ENCODE measurements at regions not wholly inside any gene's neighbourhood (a gene's known extent, or its start where the extent isn't known, plus 50 kb on each side); places are given as distances from the start of the nearest gene placed in this dataset.
A peak's percentile ranks its signal among the peaks of the same experiment; 100 is the strongest.

DNA sequence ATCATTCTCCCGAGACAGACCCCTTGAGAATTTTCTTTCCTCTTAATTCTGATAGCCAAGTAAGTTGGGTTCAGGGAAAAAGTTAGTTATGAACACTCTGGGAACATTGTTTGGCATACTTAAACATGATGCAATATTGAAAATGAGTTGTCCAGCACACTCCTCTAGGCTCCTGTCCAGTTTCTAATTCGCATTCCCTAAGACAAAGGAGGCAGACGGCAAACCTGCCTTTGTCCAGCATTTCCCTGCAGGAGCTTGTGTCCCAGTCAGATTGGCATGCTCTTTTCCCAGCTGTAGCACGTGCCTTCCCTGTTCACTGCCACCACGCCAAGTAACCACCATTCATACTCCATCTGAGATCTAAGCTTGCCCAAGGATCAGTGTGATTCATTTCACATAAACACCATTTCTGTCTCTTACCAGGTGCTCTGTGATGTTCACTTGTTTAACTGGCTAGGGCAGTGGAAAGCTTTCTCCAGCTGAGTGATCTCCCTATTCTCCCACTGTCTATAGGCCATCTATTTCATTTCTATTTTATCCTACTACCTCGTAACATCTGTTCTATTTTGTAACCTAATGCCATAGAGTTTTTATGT is 150.0 kb upstream of the EPB41L3 start:
- H3K4me1 ChIP-seq (ENCODE audit: control insufficient read depth, insufficient read depth, low read length): no peaks in the 10 kb centered on the region
- no peaks in the 10 kb centered on the region for H3K27me3 ChIP-seq (ENCODE audit: control insufficient read depth, insufficient read depth, low read length)
- peak; percentile 93 for DNase-seq
- peaks cover 2% of the 10 kb centered on the region for H3K9me3 ChIP-seq (replicated peaks; ENCODE audit: control insufficient read depth, low read depth, low read length)
- no peak overlapping the region for H3K4me3 ChIP-seq (ENCODE audit: low read length)
- no peaks in the 10 kb centered on the region for H3K36me3 ChIP-seq (ENCODE audit: control insufficient read depth, insufficient read depth, low read length)
- peak overlapping the region; percentile 62 for H3K27ac ChIP-seq (ENCODE audit: low read length)
- WGBS (ENCODE audit: insufficient coverage): 45% methylated on average over 4 of the region's 6 CpGs

GRCh38 chr18:5678779-5679406 is 135.1 kb upstream of the EPB41L3 start:
- no peak overlapping the region for H3K27ac ChIP-seq (ENCODE audit: low read length)
- no peak for DNase-seq
- H3K36me3 ChIP-seq (ENCODE audit: control insufficient read depth, insufficient read depth, low read length): no peaks in the 10 kb centered on the region
- H3K27me3 ChIP-seq (ENCODE audit: control insufficient read depth, insufficient read depth, low read length): no peaks in the 10 kb centered on the region
- H3K9me3 ChIP-seq (replicated peaks; ENCODE audit: control insufficient read depth, low read depth, low read length): no peaks in the 10 kb centered on the region
- whole genome bisulfite sequencing (ENCODE audit: insufficient coverage): no CpG with 5 or more reads among the region's 3 CpGs
- no peaks in the 10 kb centered on the region for H3K4me1 ChIP-seq (ENCODE audit: control insufficient read depth, insufficient read depth, low read length)
- H3K4me3 ChIP-seq (ENCODE audit: low read length): no peak overlapping the region

- Histone ChIP-seq H3K9me3 (replicated peaks; ENCODE audit: control insufficient read depth, low read depth, low read length) (no peaks in the 10 kb centered on the region), H3K27me3 (ENCODE audit: control insufficient read depth, insufficient read depth, low read length) (no peaks in the 10 kb centered on the region), H3K36me3 (ENCODE audit: control insufficient read depth, insufficient read depth, low read length) (no peaks in the 10 kb centered on the region), H3K4me1 (ENCODE audit: control insufficient read depth, insufficient read depth, low read length) (no peaks in the 10 kb centered on the region), H3K27ac (ENCODE audit: low read length) (no peak overlapping the region), H3K4me3 (ENCODE audit: low read length) (no peak overlapping the region)
- WGBS (ENCODE audit: insufficient coverage): 55% methylated on average over 2 of the region's 3 CpGs
- DNase-seq: no peak
Measured at GRCh38 chr18:5678278-5678677, 134.5 kb upstream of the EPB41L3 start.

- H3K9me3 ChIP-seq (replicated peaks; ENCODE audit: control insufficient read depth, low read depth, low read length): no peaks in the 10 kb centered on the region
- DNase-seq: no peak
- H3K27ac ChIP-seq (ENCODE audit: low read length): no peak overlapping the region
- no peaks in the 10 kb centered on the region for H3K36me3 ChIP-seq (ENCODE audit: control insufficient read depth, insufficient read depth, low read length)
- 57% methylated on average over 1 of the region's 2 CpGs for WGBS (ENCODE audit: insufficient coverage)
- no peak overlapping the region for H3K4me3 ChIP-seq (ENCODE audit: low read length)
- no peaks in the 10 kb centered on the region for H3K27me3 ChIP-seq (ENCODE audit: control insufficient read depth, insufficient read depth, low read length)
- H3K4me1 ChIP-seq (ENCODE audit: control insufficient read depth, insufficient read depth, low read length): no peaks in the 10 kb centered on the region
Measured at GRCh38 chr18:5673616-5674015, 129.8 kb upstream of the EPB41L3 start.

DNA sequence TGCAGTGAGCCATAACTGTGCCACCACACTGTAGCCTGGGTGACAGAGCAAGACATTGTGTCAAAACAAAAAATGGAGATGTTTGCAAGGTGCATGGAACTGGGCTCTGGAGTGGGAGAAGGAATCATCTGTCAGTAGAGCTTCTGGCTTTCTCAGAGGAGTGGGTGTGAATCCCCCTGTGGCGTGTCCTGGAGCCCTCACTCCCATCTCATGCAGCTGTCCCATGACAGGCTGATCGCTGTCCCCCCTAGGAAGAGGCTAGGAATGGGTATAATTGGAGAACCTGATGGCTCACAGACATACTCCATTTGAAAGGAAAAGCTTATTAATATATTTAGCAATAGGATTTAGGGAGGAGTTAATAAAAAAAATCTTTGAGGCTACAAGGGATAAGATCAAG is 125.8 kb upstream of the EPB41L3 start:
- H3K36me3 ChIP-seq (ENCODE audit: control insufficient read depth, insufficient read depth, low read length): no peaks in the 10 kb centered on the region
- H3K4me1 ChIP-seq (ENCODE audit: control insufficient read depth, insufficient read depth, low read length): no peaks in the 10 kb centered on the region
- H3K4me3 ChIP-seq (ENCODE audit: low read length): no peak overlapping the region
- no peak for DNase-seq
- no peaks in the 10 kb centered on the region for H3K9me3 ChIP-seq (replicated peaks; ENCODE audit: control insufficient read depth, low read depth, low read length)
- no peaks in the 10 kb centered on the region for H3K27me3 ChIP-seq (ENCODE audit: control insufficient read depth, insufficient read depth, low read length)
- no peak overlapping the region for H3K27ac ChIP-seq (ENCODE audit: low read length)
- WGBS (ENCODE audit: insufficient coverage): no CpG with 5 or more reads among the region's 2 CpGs

DNA sequence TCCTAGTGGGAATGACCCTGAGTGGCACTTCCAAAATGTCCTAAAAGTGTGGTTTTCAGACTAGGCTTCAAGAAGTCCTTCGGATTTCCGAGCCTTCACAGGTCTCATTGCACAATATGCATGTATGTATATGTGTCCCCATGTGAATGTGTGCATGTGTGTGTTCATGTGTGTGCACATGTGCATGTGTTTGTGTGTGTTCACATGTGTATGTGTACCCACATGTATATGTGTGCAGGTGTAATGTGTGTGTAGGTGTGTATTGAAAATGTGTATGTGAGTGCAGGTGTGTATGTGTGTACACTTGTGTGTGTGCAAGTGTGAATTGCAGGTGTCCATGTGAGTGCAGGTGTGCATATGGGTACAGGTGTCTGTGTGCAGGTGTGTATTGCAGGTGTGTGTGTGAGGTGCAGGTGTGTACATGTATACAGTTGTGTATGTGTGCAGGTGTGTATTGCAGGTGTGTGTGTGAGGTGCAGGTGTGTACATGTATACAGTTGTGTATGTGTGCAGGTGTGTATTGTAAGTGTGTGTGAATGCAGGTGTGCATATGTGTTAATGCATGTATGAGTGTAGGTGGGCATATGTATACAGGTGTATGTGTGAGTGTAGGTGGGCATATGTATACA is 124.4 kb upstream of the EPB41L3 start:
- Histone ChIP-seq H3K4me3 (ENCODE audit: low read length) (no peak overlapping the region), H3K9me3 (replicated peaks; ENCODE audit: control insufficient read depth, low read depth, low read length) (no peaks in the 10 kb centered on the region), H3K36me3 (ENCODE audit: control insufficient read depth, insufficient read depth, low read length) (no peaks in the 10 kb centered on the region), H3K4me1 (ENCODE audit: control insufficient read depth, insufficient read depth, low read length) (no peaks in the 10 kb centered on the region), H3K27me3 (ENCODE audit: control insufficient read depth, insufficient read depth, low read length) (no peaks in the 10 kb centered on the region), H3K27ac (ENCODE audit: low read length) (no peak overlapping the region)
- 90% methylated on average over 2 of the region's 2 CpGs for WGBS (ENCODE audit: insufficient coverage)
- no peak for DNase-seq

GRCh38 chr18:5667356-5667755 is 123.6 kb upstream of the EPB41L3 start:
- Histone ChIP-seq H3K4me1 (ENCODE audit: control insufficient read depth, insufficient read depth, low read length) (no peaks in the 10 kb centered on the region), H3K27ac (ENCODE audit: low read length) (no peak overlapping the region), H3K9me3 (replicated peaks; ENCODE audit: control insufficient read depth, low read depth, low read length) (no peaks in the 10 kb centered on the region), H3K4me3 (ENCODE audit: low read length) (no peak overlapping the region), H3K27me3 (ENCODE audit: control insufficient read depth, insufficient read depth, low read length) (no peaks in the 10 kb centered on the region), H3K36me3 (ENCODE audit: control insufficient read depth, insufficient read depth, low read length) (no peaks in the 10 kb centered on the region)
- no peak for DNase-seq
- WGBS (ENCODE audit: insufficient coverage): no CpG with 5 or more reads among the region's 3 CpGs

DNA sequence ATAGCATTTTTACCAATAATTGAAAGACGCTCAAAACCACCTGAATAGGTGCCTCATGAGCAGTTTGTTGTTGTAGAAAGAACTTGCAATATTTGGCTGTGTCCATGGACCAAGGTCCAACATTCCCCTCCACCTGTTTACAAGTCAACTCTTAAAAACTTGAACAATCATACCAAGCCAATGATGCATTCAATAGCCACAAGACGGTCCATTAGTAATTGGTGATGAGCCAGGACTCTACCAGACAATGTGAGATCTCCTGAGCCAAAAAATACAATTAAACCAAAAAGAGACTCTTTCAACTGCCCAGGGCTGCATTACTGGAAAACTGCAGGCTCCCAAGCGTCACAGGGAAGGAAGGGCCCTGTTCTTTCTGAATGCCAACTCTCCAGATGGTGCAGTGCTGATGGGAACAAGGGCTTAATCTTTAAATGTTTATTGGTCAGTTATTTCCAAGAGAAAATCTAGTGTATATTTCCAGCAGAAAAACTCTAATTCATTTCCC is 118.8 kb upstream of the EPB41L3 start:
- H3K36me3 ChIP-seq (ENCODE audit: control insufficient read depth, insufficient read depth, low read length): no peaks in the 10 kb centered on the region
- no peaks in the 10 kb centered on the region for H3K4me1 ChIP-seq (ENCODE audit: control insufficient read depth, insufficient read depth, low read length)
- no peaks in the 10 kb centered on the region for H3K9me3 ChIP-seq (replicated peaks; ENCODE audit: control insufficient read depth, low read depth, low read length)
- no peak for DNase-seq
- H3K27ac ChIP-seq (ENCODE audit: low read length): no peak overlapping the region
- no peaks in the 10 kb centered on the region for H3K27me3 ChIP-seq (ENCODE audit: control insufficient read depth, insufficient read depth, low read length)
- no peak overlapping the region for H3K4me3 ChIP-seq (ENCODE audit: low read length)
- WGBS (ENCODE audit: insufficient coverage): no CpG with 5 or more reads among the region's 3 CpGs

GRCh38 chr18:5661179-5661578 is 117.4 kb upstream of the EPB41L3 start:
- Histone ChIP-seq H3K27ac (ENCODE audit: low read length) (no peak overlapping the region), H3K9me3 (replicated peaks; ENCODE audit: control insufficient read depth, low read depth, low read length) (no peaks in the 10 kb centered on the region), H3K4me3 (ENCODE audit: low read length) (no peak overlapping the region), H3K36me3 (ENCODE audit: control insufficient read depth, insufficient read depth, low read length) (no peaks in the 10 kb centered on the region), H3K4me1 (ENCODE audit: control insufficient read depth, insufficient read depth, low read length) (no peaks in the 10 kb centered on the region), H3K27me3 (ENCODE audit: control insufficient read depth, insufficient read depth, low read length) (no peaks in the 10 kb centered on the region)
- DNase-seq: no peak
- 100% methylated on average over 1 of the region's 1 CpG for WGBS (ENCODE audit: insufficient coverage)

DNA sequence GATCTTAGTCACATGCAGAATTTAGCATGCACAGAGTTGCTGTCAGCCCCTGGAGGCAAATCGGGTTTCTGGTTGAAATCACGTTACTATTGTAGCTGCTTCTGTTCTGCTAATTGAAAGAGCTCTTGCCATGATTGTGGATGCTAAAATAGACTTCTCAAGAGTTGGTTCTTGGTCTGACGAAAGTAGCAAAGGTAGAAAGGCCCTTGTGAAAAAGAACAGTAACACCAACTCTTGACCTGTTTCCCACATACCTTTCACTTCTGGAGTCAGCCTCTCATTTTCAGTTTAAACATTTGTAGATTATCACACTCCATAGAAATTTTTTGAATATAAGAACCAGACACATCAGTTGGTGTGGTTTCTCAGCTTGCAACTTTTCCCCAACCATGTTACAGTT is 110.0 kb upstream of the EPB41L3 start:
- Histone ChIP-seq H3K4me3 (ENCODE audit: low read length) (no peak overlapping the region), H3K9me3 (replicated peaks; ENCODE audit: control insufficient read depth, low read depth, low read length) (no peaks in the 10 kb centered on the region), H3K27ac (ENCODE audit: low read length) (no peak overlapping the region), H3K36me3 (ENCODE audit: control insufficient read depth, insufficient read depth, low read length) (no peaks in the 10 kb centered on the region), H3K4me1 (ENCODE audit: control insufficient read depth, insufficient read depth, low read length) (no peaks in the 10 kb centered on the region), H3K27me3 (ENCODE audit: control insufficient read depth, insufficient read depth, low read length) (no peaks in the 10 kb centered on the region)
- no peak for DNase-seq
- WGBS (ENCODE audit: insufficient coverage): no CpG with 5 or more reads among the region's 3 CpGs

All from muscle of leg (tissue), 3 donors.